NT2/D1 (cell line): ENCODE measurements at regions not wholly inside any gene's neighbourhood (a gene's known extent, or its start where the extent isn't known, plus 50 kb on each side); places are given as distances from the start of the nearest gene placed in this dataset.

ENCODE experiments used
- SUZ12 ChIP-seq: IDR thresholded peaks from 2 replicates; pipeline ENCODE4 v1.6.1; 2011; ENCODE audit not compliant: insufficient read length, insufficient read depth; ENCODE audit errors: extremely low read depth
- YY1 ChIP-seq: IDR thresholded peaks from 2 replicates; pipeline ENCODE4 v1.6.1; 2011; ENCODE audit not compliant: insufficient read length, insufficient read depth

- no peak for TF ChIP-seq YY1
- TF ChIP-seq SUZ12 = no peak
These were observed 70.3 kb upstream of the MYL10 start for GRCh38 chr7:101699399-101699798.
